ENCODE measurements at regions not wholly inside any gene's neighbourhood (a gene's known extent, or its start where the extent isn't known, plus 50 kb on each side); places are given as distances from the start of the nearest gene placed in this dataset.
"Not testable (repeated sequence)": the region's sequence is repeated elsewhere in the genome, so short reads cannot be mapped to it uniquely, and the experiment has no call there.

GRCh38 chr6:170700178-170700577 is 115.7 kb upstream of the PDCD2 start:
- H2BK15ac ChIP-seq (ENCODE audit: low read length); H3K4ac ChIP-seq (replicated peaks; ENCODE audit: insufficient read length, low read depth, low read length); H3K27ac ChIP-seq (ENCODE audit: low read depth, low read length); H3K36me3 ChIP-seq (ENCODE audit: control insufficient read depth in 2 of 4, insufficient read depth in 4 of 4, low read length in 3 of 4); H2BK20ac ChIP-seq (ENCODE audit: low read length); H3K4me2 ChIP-seq (ENCODE audit: insufficient read depth in 1 of 2, low read depth in 2 of 2, low read length in 2 of 2); H3K79me1 ChIP-seq (ENCODE audit: low read depth, low read length); H3K14ac ChIP-seq (ENCODE audit: insufficient read length); H2BK5ac ChIP-seq (ENCODE audit: low read depth, low read length); H2AFZ ChIP-seq (ENCODE audit: low read length); H2BK12ac ChIP-seq (ENCODE audit: low read depth, low read length); H3K9ac ChIP-seq (replicated peaks in 1 of 4; ENCODE audit: extremely low read depth in 1 of 4, low read depth in 3 of 4, low read length in 3 of 4); H3K27me3 ChIP-seq (replicated peaks in 1 of 4; ENCODE audit: control insufficient read depth in 3 of 4, extremely low read depth in 1 of 4, insufficient read depth in 3 of 4, low read length in 3 of 4); H3K4me1 ChIP-seq (replicated peaks in 1 of 4; ENCODE audit: control insufficient read depth in 3 of 4, insufficient read depth in 4 of 4, low read length in 3 of 4); H3K79me2 ChIP-seq (ENCODE audit: control insufficient read depth in 1 of 2, insufficient read depth in 2 of 2, low read length in 2 of 2); H4K8ac ChIP-seq (ENCODE audit: extremely low read depth, insufficient read depth, low read length); CTCF ChIA-PET (ENCODE audit: partially characterized antibody); H3K18ac ChIP-seq (ENCODE audit: extremely low read depth, low read length); H2BK120ac ChIP-seq (replicated peaks; ENCODE audit: low read depth, low read length); FAIRE-seq; H4K91ac ChIP-seq (replicated peaks; ENCODE audit: insufficient read length, low read length); POLR2A ChIA-PET (ENCODE audit: partially characterized antibody); H3K4me3 ChIP-seq (ENCODE audit: extremely low read depth in 1 of 4, insufficient read depth in 2 of 4, low read depth in 3 of 4, low read length in 4 of 4); DNase-seq (ENCODE audit: low read depth in 1 of 2, low spot score in 2 of 2); H4K5ac ChIP-seq (ENCODE audit: insufficient read length, low read depth, low read length); H3K23me2 ChIP-seq (ENCODE audit: low read depth, low read length); H3K9me3 ChIP-seq (ENCODE audit: insufficient read depth in 2 of 2, low read depth in 1 of 2, low read length in 1 of 2); H4K20me1 ChIP-seq (replicated peaks in 1 of 2; ENCODE audit: control insufficient read depth in 1 of 2, insufficient read depth in 2 of 2, low read length in 2 of 2); H3K56ac ChIP-seq (replicated peaks; ENCODE audit: insufficient read length, low read depth, low read length); H3K23ac ChIP-seq (ENCODE audit: insufficient read length); H2AK5ac ChIP-seq (ENCODE audit: low read depth, low read length): not testable (repeated sequence)
- no CpG with 5 or more reads among the region's 2 CpGs for WGBS, 2 experiments (ENCODE audit: extremely low coverage in 1 of 2, insufficient coverage in 1 of 2, insufficient read length in 1 of 2, insufficient replicate concordance in 2 of 2, low coverage in 1 of 2, low lambda C conversion rate in 2 of 2, missing lambda C conversion rate in 1 of 2)
